ENCODE measurements at regions not wholly inside any gene's neighbourhood (a gene's known extent, or its start where the extent isn't known, plus 50 kb on each side); places are given as distances from the start of the nearest gene placed in this dataset.

GRCh38 chr3:30248423-30248822, 358.0 kb upstream of the TGFBR2 start:
- H3K9me3 ChIP-seq (ENCODE audit: control extremely low read depth in 1 of 5, control insufficient read depth in 4 of 5, insufficient read depth in 2 of 5, low read depth in 1 of 5, low read length in 4 of 5) = no peaks in the 10 kb centered on the region
- no peaks in the 10 kb centered on the region for H3K36me3 ChIP-seq (ENCODE audit: control insufficient read depth in 4 of 4, insufficient read depth in 4 of 4, low read length in 3 of 4)
- no peak overlapping the region for H3K4me3 ChIP-seq (ENCODE audit: control insufficient read depth in 1 of 7, extremely low read depth in 1 of 7, insufficient read depth in 4 of 7, low read depth in 2 of 7, low read length in 6 of 7)
- WGBS (ENCODE audit: insufficient coverage) = no CpG with 5 or more reads among the region's 1 CpG
- H3K27me3 ChIP-seq (replicated peaks in 2 of 5; ENCODE audit: control insufficient read depth in 4 of 5, insufficient read depth in 5 of 5, low read length in 4 of 5) = no peaks in the 10 kb centered on the region
- DNase-seq = no peak
- POLR2A ChIA-PET = no interaction called here
- no peak overlapping the region for H3K27ac ChIP-seq (ENCODE audit: insufficient read depth in 1 of 2, low read depth in 1 of 2, low read length in 2 of 2, poor library complexity in 1 of 2, severe bottlenecking in 2 of 2)
- CTCF ChIA-PET = interaction anchor here (1.1 kb wide), 1 partner anchor 26 kb away, joined by 3 read pairs; no protein-coding TSS in a partner anchor
- H3K4me1 ChIP-seq (ENCODE audit: control extremely low read depth in 1 of 4, control insufficient read depth in 4 of 4, insufficient read depth in 4 of 4, low read length in 3 of 4) = no peaks in the 10 kb centered on the region

- H3K4me3 ChIP-seq (ENCODE audit: control insufficient read depth in 1 of 7, extremely low read depth in 1 of 7, insufficient read depth in 4 of 7, low read depth in 2 of 7, low read length in 6 of 7) = no peak overlapping the region
- H3K36me3 ChIP-seq (ENCODE audit: control insufficient read depth in 4 of 4, insufficient read depth in 4 of 4, low read length in 3 of 4) = no peaks in the 10 kb centered on the region
- H3K9me3 ChIP-seq (ENCODE audit: control extremely low read depth in 1 of 5, control insufficient read depth in 4 of 5, insufficient read depth in 2 of 5, low read depth in 1 of 5, low read length in 4 of 5) = no peaks in the 10 kb centered on the region
- H3K27ac ChIP-seq (ENCODE audit: insufficient read depth in 1 of 2, low read depth in 1 of 2, low read length in 2 of 2, poor library complexity in 1 of 2, severe bottlenecking in 2 of 2) = no peak overlapping the region
- no peaks in the 10 kb centered on the region for H3K4me1 ChIP-seq (ENCODE audit: control extremely low read depth in 1 of 4, control insufficient read depth in 4 of 4, insufficient read depth in 4 of 4, low read length in 3 of 4)
- no peak for DNase-seq
- CTCF ChIA-PET = no interaction called here
- no peaks in the 10 kb centered on the region for H3K27me3 ChIP-seq (replicated peaks in 2 of 5; ENCODE audit: control insufficient read depth in 4 of 5, insufficient read depth in 5 of 5, low read length in 4 of 5)
- POLR2A ChIA-PET = no interaction called here
Observed at GRCh38 chr3:30252474-30252873, 353.9 kb upstream of the TGFBR2 start.

- ChIA-PET CTCF (no interaction called here), POLR2A (no interaction called here)
- no peak for DNase-seq
- H3K36me3 ChIP-seq (ENCODE audit: control insufficient read depth in 4 of 4, insufficient read depth in 4 of 4, low read length in 3 of 4) = no peaks in the 10 kb centered on the region
- no peak overlapping the region for H3K4me3 ChIP-seq (ENCODE audit: control insufficient read depth in 1 of 7, extremely low read depth in 1 of 7, insufficient read depth in 4 of 7, low read depth in 2 of 7, low read length in 6 of 7)
- no CpG with 5 or more reads among the region's 1 CpG for WGBS (ENCODE audit: insufficient coverage)
- no peaks in the 10 kb centered on the region for H3K4me1 ChIP-seq (ENCODE audit: control extremely low read depth in 1 of 4, control insufficient read depth in 4 of 4, insufficient read depth in 4 of 4, low read length in 3 of 4)
- no peak overlapping the region for H3K27ac ChIP-seq (ENCODE audit: insufficient read depth in 1 of 2, low read depth in 1 of 2, low read length in 2 of 2, poor library complexity in 1 of 2, severe bottlenecking in 2 of 2)
- no peaks in the 10 kb centered on the region for H3K9me3 ChIP-seq (ENCODE audit: control extremely low read depth in 1 of 5, control insufficient read depth in 4 of 5, insufficient read depth in 2 of 5, low read depth in 1 of 5, low read length in 4 of 5)
- no peaks in the 10 kb centered on the region for H3K27me3 ChIP-seq (replicated peaks in 2 of 5; ENCODE audit: control insufficient read depth in 4 of 5, insufficient read depth in 5 of 5, low read length in 4 of 5)
Observed at GRCh38 chr3:30253832-30254231, 352.6 kb upstream of the TGFBR2 start.

- POLR2A ChIA-PET = no interaction called here
- H3K27ac ChIP-seq (ENCODE audit: insufficient read depth in 1 of 2, low read depth in 1 of 2, low read length in 2 of 2, poor library complexity in 1 of 2, severe bottlenecking in 2 of 2) = no peak overlapping the region
- 100% methylated on average over 1 of the region's 1 CpG for WGBS (ENCODE audit: insufficient coverage)
- DNase-seq = no peak
- no peaks in the 10 kb centered on the region for H3K27me3 ChIP-seq (replicated peaks in 2 of 5; ENCODE audit: control insufficient read depth in 4 of 5, insufficient read depth in 5 of 5, low read length in 4 of 5)
- H3K4me1 ChIP-seq (ENCODE audit: control extremely low read depth in 1 of 4, control insufficient read depth in 4 of 4, insufficient read depth in 4 of 4, low read length in 3 of 4) = no peaks in the 10 kb centered on the region
- H3K4me3 ChIP-seq (ENCODE audit: control insufficient read depth in 1 of 7, extremely low read depth in 1 of 7, insufficient read depth in 4 of 7, low read depth in 2 of 7, low read length in 6 of 7) = no peak overlapping the region
- CTCF ChIA-PET = interaction anchor here (0.8 kb wide), 1 partner anchor 247 kb away, joined by 3 read pairs; no protein-coding TSS in a partner anchor
- no peaks in the 10 kb centered on the region for H3K9me3 ChIP-seq (ENCODE audit: control extremely low read depth in 1 of 5, control insufficient read depth in 4 of 5, insufficient read depth in 2 of 5, low read depth in 1 of 5, low read length in 4 of 5)
- H3K36me3 ChIP-seq (ENCODE audit: control insufficient read depth in 4 of 4, insufficient read depth in 4 of 4, low read length in 3 of 4) = no peaks in the 10 kb centered on the region
Observed at GRCh38 chr3:30256474-30256873, 349.9 kb upstream of the TGFBR2 start.

GRCh38 chr3:30258426-30259392, 347.7 kb upstream of the TGFBR2 start:
- H3K27ac ChIP-seq (ENCODE audit: insufficient read depth in 1 of 2, low read depth in 1 of 2, low read length in 2 of 2, poor library complexity in 1 of 2, severe bottlenecking in 2 of 2) = no peak overlapping the region
- no peaks in the 10 kb centered on the region for H3K9me3 ChIP-seq (ENCODE audit: control extremely low read depth in 1 of 5, control insufficient read depth in 4 of 5, insufficient read depth in 2 of 5, low read depth in 1 of 5, low read length in 4 of 5)
- H3K4me3 ChIP-seq (ENCODE audit: control insufficient read depth in 1 of 7, extremely low read depth in 1 of 7, insufficient read depth in 4 of 7, low read depth in 2 of 7, low read length in 6 of 7) = no peak overlapping the region
- DNase-seq = no peak
- no peaks in the 10 kb centered on the region for H3K4me1 ChIP-seq (ENCODE audit: control extremely low read depth in 1 of 4, control insufficient read depth in 4 of 4, insufficient read depth in 4 of 4, low read length in 3 of 4)
- CTCF ChIA-PET = interaction anchor here (0.6 to 0.9 kb wide), 2 partner anchors 59 to 68 kb away, joined by 3 read pairs; no protein-coding TSS in a partner anchor
- POLR2A ChIA-PET = no interaction called here
- H3K36me3 ChIP-seq (ENCODE audit: control insufficient read depth in 4 of 4, insufficient read depth in 4 of 4, low read length in 3 of 4) = no peaks in the 10 kb centered on the region
- no peaks in the 10 kb centered on the region for H3K27me3 ChIP-seq (replicated peaks in 2 of 5; ENCODE audit: control insufficient read depth in 4 of 5, insufficient read depth in 5 of 5, low read length in 4 of 5)
- WGBS (ENCODE audit: insufficient coverage) = 100% methylated on average over 2 of the region's 4 CpGs

GRCh38 chr3:30259730-30260129, 346.7 kb upstream of the TGFBR2 start:
- no peaks in the 10 kb centered on the region for H3K9me3 ChIP-seq (ENCODE audit: control extremely low read depth in 1 of 5, control insufficient read depth in 4 of 5, insufficient read depth in 2 of 5, low read depth in 1 of 5, low read length in 4 of 5)
- no peaks in the 10 kb centered on the region for H3K27me3 ChIP-seq (replicated peaks in 2 of 5; ENCODE audit: control insufficient read depth in 4 of 5, insufficient read depth in 5 of 5, low read length in 4 of 5)
- CTCF ChIA-PET = interaction anchor here (0.6 to 0.9 kb wide), 2 partner anchors 17 to 60 kb away, joined by 3 to 4 read pairs; no protein-coding TSS in a partner anchor
- POLR2A ChIA-PET = no interaction called here
- WGBS (ENCODE audit: insufficient coverage) = 100% methylated on average over 1 of the region's 2 CpGs
- no peaks in the 10 kb centered on the region for H3K4me1 ChIP-seq (ENCODE audit: control extremely low read depth in 1 of 4, control insufficient read depth in 4 of 4, insufficient read depth in 4 of 4, low read length in 3 of 4)
- no peak overlapping the region for H3K4me3 ChIP-seq (ENCODE audit: control insufficient read depth in 1 of 7, extremely low read depth in 1 of 7, insufficient read depth in 4 of 7, low read depth in 2 of 7, low read length in 6 of 7)
- no peak for DNase-seq
- no peaks in the 10 kb centered on the region for H3K36me3 ChIP-seq (ENCODE audit: control insufficient read depth in 4 of 4, insufficient read depth in 4 of 4, low read length in 3 of 4)
- H3K27ac ChIP-seq (ENCODE audit: insufficient read depth in 1 of 2, low read depth in 1 of 2, low read length in 2 of 2, poor library complexity in 1 of 2, severe bottlenecking in 2 of 2) = no peak overlapping the region

GRCh38 chr3:30260762-30261161, 345.6 kb upstream of the TGFBR2 start:
- Histone ChIP-seq H3K36me3 (ENCODE audit: control insufficient read depth in 4 of 4, insufficient read depth in 4 of 4, low read length in 3 of 4) (no peaks in the 10 kb centered on the region), H3K4me3 (ENCODE audit: control insufficient read depth in 1 of 7, extremely low read depth in 1 of 7, insufficient read depth in 4 of 7, low read depth in 2 of 7, low read length in 6 of 7) (no peak overlapping the region), H3K27me3 (replicated peaks in 2 of 5; ENCODE audit: control insufficient read depth in 4 of 5, insufficient read depth in 5 of 5, low read length in 4 of 5) (no peaks in the 10 kb centered on the region), H3K9me3 (ENCODE audit: control extremely low read depth in 1 of 5, control insufficient read depth in 4 of 5, insufficient read depth in 2 of 5, low read depth in 1 of 5, low read length in 4 of 5) (peaks cover 0 to 5% (median 0%) of the 10 kb centered on the region in 5 experiments), H3K4me1 (ENCODE audit: control extremely low read depth in 1 of 4, control insufficient read depth in 4 of 4, insufficient read depth in 4 of 4, low read length in 3 of 4) (no peaks in the 10 kb centered on the region), H3K27ac (ENCODE audit: insufficient read depth in 1 of 2, low read depth in 1 of 2, low read length in 2 of 2, poor library complexity in 1 of 2, severe bottlenecking in 2 of 2) (no peak overlapping the region)
- CTCF ChIA-PET = no interaction called here
- WGBS (ENCODE audit: insufficient coverage) = 80% methylated on average over 3 of the region's 3 CpGs
- DNase-seq = no peak
- POLR2A ChIA-PET = no interaction called here

All from common myeloid progenitor, CD34-positive (primary cell).